Urothelium cell line (cell line): ENCODE measurements at regions not wholly inside any gene's neighbourhood (a gene's known extent, or its start where the extent isn't known, plus 50 kb on each side); places are given as distances from the start of the nearest gene placed in this dataset.

ENCODE experiments used
- DNase-seq: peaks from one replicate; pipeline ENCODE4 v3.0.0; 2011; ENCODE audit warnings: low spot score, mixed read lengths
- FAIRE-seq: peaks from 2 replicates; lab custom pipeline; 2011; peaks lifted over from hg19 to GRCh38; lab: Jason Lieb, UNC

DNA sequence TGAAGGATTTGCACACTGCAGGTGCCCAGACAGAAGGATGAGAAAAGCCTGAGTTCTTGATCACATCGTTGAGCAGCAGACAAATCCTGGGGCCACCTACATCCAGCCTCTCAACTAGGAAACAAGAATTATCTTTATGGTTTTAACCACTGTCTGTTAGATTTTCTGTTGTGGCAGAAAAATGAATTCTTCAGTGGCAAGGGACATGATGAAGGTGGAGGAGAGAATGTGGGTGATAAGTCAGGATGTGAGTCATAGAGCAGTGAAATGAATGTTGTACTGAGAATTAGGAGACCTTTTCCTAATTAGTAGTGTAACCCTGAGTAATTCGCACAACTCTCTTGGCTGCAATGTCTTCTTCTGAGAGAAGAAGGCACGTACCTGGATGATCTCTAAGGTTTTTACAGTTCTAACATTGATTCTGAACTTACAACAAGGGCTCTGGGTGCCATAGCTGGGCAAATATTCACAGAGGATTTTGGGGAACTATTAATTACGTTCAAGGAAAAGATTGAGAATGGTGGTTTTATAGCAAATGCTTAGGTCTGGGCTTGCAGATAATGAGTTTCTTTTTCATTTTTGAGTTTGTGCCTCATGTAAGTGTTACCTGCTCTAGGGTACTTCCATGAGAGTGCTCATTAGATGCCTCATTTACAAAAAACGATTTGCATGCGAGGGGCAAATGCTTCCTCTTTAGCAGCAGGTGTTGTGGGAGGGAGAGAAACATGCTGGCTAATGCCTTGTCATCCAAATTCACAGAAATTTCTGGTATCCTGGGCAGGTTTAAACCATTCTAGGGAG, 111.0 kb upstream of the KL start:
- no peak for FAIRE-seq
- no peak for DNase-seq

DNA sequence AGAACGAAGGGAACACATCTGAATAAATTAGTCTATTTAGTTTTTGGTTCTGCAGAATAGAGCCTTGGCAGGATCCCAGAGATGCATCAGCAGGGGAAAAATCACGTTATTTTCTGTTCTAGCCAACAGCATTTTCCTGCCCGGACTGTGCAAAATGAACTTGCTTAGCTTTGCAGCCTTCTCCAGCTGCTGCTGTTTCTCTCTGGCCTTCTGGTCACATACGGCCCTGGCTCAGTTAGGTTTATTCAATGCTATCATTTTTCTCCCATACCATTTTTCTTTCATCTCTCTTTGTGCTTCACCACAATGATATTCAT, 110.4 kb upstream of the KL start:
- FAIRE-seq = no peak
- DNase-seq = no peak

DNA sequence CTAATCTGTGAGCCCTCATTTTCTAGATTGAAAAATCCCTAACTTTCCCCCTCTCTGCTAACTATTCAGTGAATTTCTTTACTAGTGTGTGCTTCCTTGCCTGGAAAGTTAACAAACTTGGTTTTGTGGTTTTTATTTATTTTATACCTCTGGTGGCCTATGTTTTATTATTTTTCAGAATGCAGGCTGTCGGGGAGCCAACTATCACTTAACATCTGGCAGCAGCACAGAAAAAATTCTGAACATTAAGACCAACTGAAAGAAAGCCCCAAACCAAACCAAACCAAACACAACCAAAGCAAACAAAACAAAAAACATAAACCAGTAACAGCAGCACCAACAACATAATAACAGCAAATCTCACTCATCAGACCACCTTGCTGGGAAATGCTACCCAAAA, 109.0 kb upstream of the KL start:
- FAIRE-seq (no peak), DNase-seq (no peak)

DNA sequence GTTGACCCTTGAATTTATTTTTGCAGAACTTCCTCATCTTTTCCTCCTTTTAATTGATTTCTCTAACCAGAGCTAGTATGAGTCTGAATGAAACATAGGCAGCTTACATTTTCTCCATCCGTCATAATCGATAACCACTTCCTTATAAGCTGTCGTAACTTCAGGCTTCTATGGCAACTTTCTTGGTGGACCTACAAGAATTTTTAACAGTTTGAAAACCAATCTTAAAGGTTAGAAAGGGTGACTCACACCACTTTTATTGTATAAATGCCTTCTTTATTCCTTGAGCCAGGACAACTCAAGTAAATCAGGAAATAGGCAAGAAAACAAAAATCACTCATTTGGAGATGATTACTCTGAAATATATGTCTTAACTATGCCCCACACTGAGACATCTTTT, 105.7 kb upstream of the KL start:
- FAIRE-seq = no peak
- no peak for DNase-seq

DNA sequence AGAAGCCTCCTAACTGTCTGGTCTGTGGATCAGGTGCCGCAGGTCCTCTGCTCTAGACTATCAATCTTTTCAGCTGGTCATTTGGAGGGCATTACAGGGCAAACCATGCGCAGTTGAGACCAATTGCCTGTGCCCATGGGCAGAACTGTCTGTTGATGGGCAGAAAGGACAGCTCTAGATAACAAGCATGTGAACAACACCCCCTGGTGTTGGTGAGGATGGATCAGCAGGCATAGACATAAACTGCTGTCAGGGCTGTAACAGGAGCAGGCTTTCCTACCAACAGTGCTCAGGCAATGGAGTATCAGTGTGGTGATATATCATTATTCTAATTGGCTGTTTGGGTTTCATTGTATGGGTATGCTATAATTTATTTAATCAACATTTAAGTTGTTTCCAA, 104.7 kb upstream of the KL start:
- DNase-seq = peak; percentile 20
- no peak for FAIRE-seq

DNA sequence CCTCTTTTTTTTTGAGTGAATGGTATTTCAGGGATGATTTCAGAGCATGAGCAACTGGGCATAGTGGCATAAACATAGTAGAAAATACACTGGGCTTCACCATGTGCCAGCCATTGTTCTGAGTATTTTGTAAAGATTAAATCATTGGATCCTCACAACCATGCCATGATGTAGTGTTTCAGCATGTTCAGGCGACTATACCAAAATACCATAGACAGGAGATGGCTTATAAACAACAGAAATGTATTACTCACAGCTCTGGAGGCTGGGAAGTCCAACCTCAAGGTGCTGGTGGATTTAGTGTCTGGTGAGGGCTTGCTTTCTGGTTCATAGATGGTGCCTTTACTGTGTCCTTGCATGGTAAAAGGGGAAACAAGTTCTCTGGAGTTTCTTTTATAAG, 101.5 kb upstream of the KL start:
- FAIRE-seq = no peak
- DNase-seq = no peak

DNA sequence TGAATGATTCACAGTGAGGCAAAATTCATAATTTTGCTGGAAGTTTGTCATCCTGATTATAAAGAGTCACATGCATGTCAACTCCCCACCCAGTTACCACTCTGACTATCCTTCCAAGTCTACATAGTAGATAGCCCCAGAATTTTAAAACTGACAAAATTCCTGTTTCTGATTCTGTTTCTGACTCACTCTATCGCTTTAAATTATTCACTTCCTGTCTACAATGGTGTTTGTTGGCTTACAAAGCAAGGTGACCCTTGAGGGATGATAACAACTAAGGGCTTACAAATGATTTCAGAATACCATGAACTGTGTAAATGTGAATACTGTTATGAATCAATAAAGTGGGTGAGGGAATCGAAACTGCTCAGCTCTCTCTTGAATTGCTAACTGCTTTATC, 98.7 kb upstream of the KL start:
- DNase-seq (no peak), FAIRE-seq (no peak)

DNA sequence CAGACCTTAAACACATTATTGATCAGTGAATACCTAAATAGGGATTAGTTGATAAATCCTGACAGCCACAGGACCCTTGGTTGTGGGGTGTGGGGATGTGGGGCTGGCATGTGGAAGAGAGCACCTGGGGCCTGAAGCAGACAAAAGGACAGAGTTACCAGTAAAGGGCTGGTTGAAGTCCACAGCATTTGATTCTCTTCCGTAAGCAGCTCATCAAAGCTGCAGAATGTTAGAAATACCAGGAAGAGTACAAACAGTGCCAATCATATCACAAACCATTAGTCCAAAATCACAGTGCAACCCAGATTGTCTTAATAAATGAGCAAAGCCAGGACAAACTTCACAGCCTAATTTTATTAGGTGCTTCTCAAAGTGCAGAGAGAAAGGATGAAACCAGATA, 92.5 kb upstream of the KL start:
- DNase-seq (no peak), FAIRE-seq (no peak)

DNA sequence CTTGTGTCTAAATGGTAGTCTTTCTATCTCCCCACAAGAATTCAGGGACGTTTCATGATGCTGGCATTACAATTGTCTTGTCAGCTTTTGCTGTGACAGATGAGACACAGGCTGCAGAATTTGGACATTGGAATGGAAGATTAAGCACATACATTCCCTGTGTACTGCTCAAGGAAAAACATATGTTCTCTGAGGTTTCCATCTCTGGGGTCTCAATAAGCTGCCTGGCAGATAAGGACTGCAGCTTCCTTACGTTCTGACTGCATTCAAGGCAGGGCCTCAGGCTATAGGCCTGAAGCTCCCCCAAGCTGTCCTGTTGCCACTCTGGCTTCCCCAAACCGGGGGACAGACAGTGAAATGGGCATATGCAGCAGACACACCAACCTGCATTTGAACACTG, 91.3 kb upstream of the KL start:
- DNase-seq = no peak
- FAIRE-seq = no peak

DNA sequence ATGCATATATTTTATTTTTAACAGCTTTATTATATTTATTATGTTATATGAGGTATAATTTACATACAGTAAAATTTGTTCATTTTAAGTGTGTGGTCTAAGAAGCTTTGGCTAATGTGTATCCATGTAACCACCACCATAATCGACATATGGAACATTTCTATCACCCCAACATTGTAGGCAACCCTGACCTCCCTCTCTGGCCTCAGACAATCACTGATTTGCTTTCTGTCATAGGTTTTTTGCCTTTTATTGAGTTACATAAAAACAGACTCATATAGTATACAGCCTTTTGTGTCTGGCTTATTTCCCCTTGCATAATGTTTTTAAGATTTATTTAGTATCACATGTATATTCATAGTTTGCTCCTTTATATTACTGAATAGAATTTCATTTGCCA, 90.7 kb upstream of the KL start:
- no peak for FAIRE-seq

DNA sequence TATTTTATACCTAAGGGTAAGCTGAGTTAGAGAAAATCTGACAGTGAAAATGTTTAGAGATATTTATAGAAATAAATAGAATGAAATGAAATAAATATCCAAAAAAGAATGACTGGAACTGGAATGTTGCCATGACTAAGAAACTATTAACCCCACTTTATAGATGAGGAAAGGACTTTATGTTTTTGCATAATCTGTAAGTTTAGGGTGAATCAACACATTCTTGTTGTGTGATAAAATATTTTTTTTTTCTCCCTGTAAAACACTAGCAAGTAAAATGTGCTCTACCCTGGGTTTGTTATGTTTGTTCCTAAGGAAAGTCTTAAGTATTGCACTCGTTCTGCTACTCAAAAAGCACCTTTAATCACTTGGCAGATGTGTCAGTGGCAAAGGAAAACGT, 83.8 kb upstream of the KL start:
- DNase-seq (no peak), FAIRE-seq (no peak)

More for the DNA sequence above, 90.7 kb upstream of the KL start:
- no peak for DNase-seq

DNA sequence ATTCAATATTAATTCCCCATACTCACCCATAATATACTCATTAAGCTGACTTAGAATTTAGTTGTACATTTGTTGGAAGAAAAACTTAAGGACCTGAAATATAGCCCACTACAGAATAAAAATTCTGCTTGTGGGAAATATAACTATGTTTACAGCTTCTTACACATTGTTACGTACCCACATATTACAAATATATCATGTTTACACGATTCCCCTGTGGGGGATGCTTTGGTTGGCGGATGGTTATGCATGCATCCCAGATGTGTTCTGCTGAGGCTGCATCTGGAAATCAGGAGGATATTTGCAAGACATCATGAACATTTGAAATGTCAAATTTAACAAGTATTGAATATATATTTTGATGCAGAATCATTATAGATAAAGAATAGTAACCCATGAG, 79.5 kb upstream of the KL start:
- FAIRE-seq (no peak), DNase-seq (no peak)

DNA sequence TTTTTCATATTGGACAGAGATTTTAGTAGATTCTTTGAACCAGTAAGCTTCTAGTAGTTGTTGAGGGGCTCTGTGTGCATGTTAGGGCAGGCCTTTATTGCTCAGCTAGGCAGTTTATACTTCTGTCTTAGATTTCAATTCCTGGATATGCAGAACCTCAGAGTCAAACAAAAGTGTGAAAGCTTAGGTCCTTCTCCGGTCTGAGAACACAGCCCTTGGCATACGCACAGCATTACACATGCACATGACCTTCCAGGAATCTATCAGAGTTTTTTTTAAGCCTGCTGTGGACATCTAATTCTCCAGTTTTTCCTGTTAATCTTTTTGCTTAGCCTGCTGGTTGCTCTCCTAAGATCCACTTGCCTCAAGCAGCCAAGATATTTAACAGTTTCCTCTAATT, 77.9 kb upstream of the KL start:
- no peak for DNase-seq
- no peak for FAIRE-seq

DNA sequence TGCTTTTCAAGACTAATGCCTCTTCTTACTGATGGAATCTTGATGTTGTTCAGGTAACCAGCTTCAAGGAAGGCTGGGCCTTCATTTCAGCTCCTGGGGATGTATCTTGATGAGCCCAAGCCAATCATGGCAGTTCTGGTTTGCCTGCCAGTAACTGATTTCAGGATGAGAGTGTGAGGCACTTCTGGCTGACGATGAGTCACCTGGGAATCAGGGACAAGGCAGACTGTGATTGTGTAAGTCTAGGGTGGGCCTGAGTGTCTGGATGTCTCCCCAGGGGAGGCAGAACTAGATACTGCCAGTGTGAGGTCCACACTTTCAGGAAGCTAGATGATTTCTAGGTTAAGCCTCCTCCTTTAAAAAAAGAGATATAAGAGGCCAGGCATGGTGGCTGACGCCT, 77.3 kb upstream of the KL start:
- DNase-seq = peak; percentile 7
- no peak for FAIRE-seq

DNA sequence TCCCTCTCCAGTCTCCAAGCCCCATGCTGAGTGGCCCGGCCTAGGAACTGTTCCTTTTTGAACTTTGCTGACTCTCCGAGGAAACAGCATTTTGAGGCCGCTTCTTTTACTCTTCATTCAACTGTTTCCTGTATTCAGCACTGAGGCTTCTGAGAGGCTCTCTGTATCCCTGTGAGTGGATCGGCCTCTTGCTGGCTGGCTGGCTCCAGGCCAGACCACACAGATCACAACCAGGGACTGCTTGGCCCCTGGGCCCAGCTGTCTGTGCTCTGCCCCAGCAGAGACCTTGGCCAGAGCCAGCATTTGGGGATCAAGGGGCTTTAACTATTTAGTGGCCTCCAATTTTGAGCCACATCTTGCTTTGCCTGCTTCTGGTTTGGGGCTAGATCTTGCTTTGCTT, 75.6 kb upstream of the KL start:
- FAIRE-seq = no peak
- peak; percentile 10 for DNase-seq

DNA sequence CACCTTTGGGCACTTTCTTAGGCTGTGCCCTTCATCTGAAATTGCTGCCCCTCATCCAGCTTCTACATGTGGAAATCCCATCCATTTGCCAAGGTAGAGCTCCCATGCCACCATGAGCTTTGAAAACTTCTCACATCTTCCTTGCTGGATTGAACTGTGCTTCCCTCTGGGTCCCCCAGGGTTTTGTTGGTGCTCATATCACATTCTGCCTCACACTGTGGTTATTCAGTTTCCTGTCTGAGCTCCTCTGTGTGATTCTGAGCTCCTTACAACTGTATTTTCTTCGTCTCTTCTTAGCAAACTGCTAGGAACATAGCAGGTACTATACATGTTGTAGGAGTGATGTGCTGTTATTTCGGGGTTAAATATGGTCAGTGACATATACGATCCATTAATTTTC, 74.9 kb upstream of the KL start:
- no peak for DNase-seq
- no peak for FAIRE-seq

DNA sequence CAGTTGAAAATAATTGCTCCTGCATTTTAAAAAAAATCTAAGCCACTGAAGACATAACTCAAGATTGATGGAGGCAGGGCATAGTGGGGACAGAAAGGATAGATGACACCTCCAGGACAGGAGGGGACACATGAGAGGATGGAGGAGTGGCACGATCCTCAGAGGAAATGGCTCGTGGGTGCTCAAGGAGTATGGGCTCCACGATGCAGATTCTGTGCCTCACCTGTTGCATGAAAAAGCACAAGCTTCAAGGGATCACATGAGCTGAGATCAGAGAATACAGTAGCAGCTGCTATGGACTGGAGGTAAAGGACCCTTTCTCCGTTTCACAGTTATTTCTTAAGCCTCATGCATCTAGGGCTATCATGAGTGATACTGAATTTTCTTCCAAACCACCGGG, 69.7 kb upstream of the KL start:
- FAIRE-seq (no peak), DNase-seq (no peak)

DNA sequence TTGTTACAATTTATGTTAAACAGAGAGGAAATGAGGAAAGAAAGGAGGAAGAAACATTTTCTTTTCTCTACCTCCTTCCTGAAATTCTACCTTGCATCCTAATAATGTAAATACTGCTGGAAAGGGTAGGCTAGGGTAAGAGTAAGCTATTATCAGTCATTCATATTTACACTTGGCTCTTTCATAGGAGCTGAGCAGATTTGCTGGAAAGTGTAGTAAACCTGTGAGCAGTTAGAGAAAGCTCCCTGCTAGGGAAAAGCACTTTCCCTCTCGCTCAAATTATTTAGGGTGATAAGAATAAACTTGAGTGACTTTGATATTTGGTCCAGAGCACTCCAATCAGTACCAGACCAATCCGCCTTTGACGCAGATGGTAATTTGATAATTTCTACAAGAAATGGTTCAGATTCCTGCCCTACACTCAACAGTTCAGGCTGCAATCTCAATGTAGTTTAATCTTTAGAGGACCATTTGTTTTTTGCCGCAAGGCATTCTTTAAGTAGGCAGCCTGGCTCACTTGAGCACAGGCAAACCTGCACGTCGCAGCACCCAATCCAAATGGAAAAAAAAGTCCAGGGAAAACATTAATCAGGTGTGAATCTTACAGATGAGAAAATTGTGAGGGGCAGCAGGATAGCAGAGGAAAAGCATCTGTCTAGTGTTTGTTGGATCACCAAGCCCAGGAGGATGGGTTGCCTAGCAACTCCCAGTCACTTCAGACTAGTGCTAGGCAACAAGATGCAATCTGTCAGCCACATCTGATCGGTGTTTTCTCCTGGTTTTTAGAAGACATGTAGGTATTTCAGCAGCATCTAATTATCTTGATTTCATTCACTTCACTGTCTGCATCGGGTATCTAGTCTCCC, 68.6 kb upstream of the KL start:
- DNase-seq = no peak
- no peak for FAIRE-seq

DNA sequence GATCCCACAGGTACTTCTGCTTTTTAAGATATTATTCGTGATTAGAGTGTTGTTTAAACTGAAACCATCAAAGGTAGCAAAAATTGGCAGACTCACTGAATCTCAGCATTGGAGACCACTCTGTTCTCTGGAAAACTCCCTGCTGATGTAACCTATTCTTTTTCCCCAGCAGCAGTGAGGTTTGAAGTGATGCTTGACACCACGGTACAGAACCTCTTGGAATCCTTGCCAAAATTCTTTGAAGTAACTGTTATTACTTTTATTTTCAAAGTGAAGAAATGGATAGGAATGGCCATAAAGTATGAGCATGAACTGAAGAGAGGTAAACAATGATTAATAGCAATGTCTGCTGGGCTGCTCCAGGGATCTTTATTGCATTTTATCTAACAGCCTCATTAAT, 66.4 kb upstream of the KL start:
- FAIRE-seq (no peak), DNase-seq (no peak)

DNA sequence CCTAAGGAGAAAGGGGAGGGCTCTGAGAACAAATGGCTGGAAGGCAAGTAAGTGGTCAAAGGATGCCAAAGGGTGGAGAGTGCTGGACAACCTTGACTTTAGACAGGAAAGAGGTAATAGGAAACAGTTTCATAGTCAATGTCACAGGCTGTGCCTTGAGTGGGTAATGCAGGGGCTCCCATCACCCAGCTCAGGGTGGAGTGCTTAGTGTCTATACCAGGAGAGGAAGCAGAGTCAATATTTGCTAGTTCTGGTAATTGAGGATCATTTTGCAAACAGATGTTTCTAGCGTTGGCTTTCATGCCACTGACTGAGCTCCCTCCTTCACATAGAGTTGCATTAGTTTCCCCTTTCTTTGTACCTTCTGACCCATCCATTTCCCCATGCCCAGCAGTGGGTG, 64.6 kb upstream of the KL start:
- DNase-seq (no peak), FAIRE-seq (no peak)

DNA sequence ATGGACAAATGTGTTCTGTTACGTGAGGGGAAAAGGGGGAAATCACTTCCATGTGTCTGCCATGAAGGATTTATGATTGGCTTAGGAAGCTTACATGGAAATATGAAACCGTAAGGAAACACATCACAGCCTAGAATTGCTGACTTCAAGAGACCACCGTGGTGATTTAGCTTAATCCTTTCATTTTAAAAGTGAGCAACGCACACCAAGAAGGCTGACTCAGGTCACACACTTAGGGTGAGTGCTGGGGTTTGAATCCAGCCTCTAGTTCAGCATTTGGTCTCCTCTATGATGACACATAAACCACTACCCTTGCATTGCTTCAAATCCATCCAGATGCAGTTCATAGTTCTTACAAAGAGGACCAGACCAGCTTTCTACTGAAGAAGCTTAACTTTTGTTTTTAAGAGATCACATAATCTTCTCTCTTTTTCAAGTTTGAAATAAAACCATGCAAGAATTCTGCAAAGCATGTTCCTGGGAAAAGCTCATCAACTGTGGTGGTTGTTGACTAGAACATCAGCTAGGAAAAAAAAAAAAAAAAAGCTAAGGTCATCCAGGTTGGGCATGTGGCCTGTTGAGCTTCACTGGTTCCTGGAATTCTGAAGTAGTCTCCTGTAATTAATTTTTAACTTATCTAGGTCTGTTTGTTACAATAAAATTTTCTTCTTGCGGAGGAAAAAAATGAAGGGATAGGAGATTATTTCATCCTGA, 60.2 kb upstream of the KL start:
- no peak for FAIRE-seq
- no peak for DNase-seq

DNA sequence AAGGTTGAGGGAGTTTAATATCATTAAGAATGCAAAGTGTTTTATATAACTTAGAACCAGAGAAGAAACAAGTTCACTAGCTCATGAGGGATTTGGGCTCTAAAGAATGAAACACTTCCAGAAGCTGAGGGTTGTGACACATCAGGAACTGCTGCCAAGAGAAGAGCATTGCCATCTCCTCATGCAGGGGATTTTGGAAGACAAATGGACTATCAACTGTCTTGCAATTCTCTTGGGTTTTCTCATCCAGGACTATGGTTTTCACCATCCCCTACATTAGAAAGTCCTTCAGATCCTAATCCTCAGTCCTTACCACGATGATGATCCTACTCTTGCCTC, 59.7 kb upstream of the KL start:
- FAIRE-seq (no peak), DNase-seq (no peak)
